ENCODE measurements at regions not wholly inside any gene's neighbourhood (a gene's known extent, or its start where the extent isn't known, plus 50 kb on each side); places are given as distances from the start of the nearest gene placed in this dataset.
"Not testable (repeated sequence)": the region's sequence is repeated elsewhere in the genome, so short reads cannot be mapped to it uniquely, and the experiment has no call there.

- 65 to 81% methylated on average over 3 of the region's 3 CpGs for WGBS, 2 donors
- no peak for DNase-seq (ENCODE audit: low spot score in 2 of 2)
- no peak for TF ChIP-seq POLR2A (IDR thresholded peaks at IDR 0.05)
- TF ChIP-seq CTCF (IDR thresholded peaks at IDR 0.05), result no peak
- no peak overlapping the region for H3K4me3 ChIP-seq (ENCODE audit: low read depth, poor library complexity, severe bottlenecking)
- intact Hi-C loops (cut with DNase I; ENCODE audit: low total_unique reads), result no loop called here
These were observed 613.2 kb downstream of the ETNK1 start for GRCh38 chr12:23238190-23238589.

DNA sequence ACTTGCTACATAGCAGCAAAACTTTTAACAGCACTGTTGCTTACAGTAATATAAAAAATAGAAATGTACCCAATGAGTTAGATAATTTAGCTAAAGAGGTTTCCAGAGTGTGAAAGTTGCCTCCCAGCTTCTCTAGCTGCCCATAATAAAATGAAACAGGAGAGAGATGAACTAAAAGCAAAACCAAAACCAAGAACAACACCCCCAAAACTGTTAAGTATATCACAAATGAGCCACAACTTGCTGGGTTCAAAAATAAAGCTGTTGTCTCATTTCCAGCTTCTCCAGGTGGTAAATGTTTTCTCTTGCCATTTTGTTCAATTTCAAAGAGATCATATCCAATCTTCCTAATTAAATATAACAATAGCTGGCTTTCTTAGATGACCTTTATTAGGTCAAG lies 614.0 kb downstream of the ETNK1 start:
- no peak for DNase-seq (ENCODE audit: low spot score in 2 of 2)
- intact Hi-C loops (cut with DNase I; ENCODE audit: low total_unique reads), result no loop called here
- no peak overlapping the region for H3K4me3 ChIP-seq (ENCODE audit: low read depth, poor library complexity, severe bottlenecking)
- TF ChIP-seq POLR2A (IDR thresholded peaks at IDR 0.05) (no peak), CTCF (IDR thresholded peaks at IDR 0.05) (no peak)

- no peak overlapping the region for H3K4me3 ChIP-seq (ENCODE audit: low read depth, poor library complexity, severe bottlenecking)
- intact Hi-C loops (cut with DNase I; ENCODE audit: low total_unique reads), result no loop called here
- no peak for DNase-seq (ENCODE audit: low spot score in 2 of 2)
- whole genome bisulfite sequencing, 2 donors, result 96% methylated on average over 2 of the region's 2 CpGs
- TF ChIP-seq CTCF (IDR thresholded peaks at IDR 0.05), result no peak
- no peak for TF ChIP-seq POLR2A (IDR thresholded peaks at IDR 0.05)
These were observed 620.2 kb downstream of the ETNK1 start for GRCh38 chr12:23245186-23245585.

- TF ChIP-seq CTCF (IDR thresholded peaks at IDR 0.05) (no peak), POLR2A (IDR thresholded peaks at IDR 0.05) (no peak)
- H3K4me3 ChIP-seq (ENCODE audit: low read depth, poor library complexity, severe bottlenecking), result no peak overlapping the region
- no peak for DNase-seq (ENCODE audit: low spot score in 2 of 2)
- intact Hi-C loops (cut with DNase I; ENCODE audit: low total_unique reads), result no loop called here
- WGBS, 2 donors, result 88 to 90% methylated on average over 4 of the region's 4 CpGs
These were observed 628.2 kb downstream of the ETNK1 start for GRCh38 chr12:23253191-23253590.

DNA sequence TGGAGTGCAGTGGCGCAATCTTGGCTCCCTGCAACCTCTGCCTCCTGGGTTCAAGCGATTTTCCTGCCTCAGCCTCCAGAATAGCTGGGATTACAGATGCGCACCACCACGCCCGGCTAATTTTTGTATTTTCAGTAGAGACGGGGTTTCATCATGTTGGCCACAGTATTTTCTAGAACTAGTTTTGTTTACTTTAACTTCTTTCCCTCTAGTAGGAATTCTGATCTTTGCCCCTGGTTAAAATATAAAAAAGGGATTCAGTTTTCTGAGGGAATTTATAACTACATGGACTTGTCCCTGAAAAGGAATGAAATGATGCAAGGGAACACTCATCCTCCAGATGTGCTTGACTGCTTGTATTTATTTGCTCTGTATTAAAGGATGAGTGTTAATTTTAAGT lies 628.9 kb downstream of the ETNK1 start:
- DNase-seq (ENCODE audit: low spot score in 2 of 2); intact Hi-C loops (cut with DNase I; ENCODE audit: low total_unique reads); H3K4me3 ChIP-seq (ENCODE audit: low read depth, poor library complexity, severe bottlenecking): not testable (repeated sequence)
- WGBS, 2 donors, result 82 to 89% methylated on average over 6 of the region's 6 CpGs

DNA sequence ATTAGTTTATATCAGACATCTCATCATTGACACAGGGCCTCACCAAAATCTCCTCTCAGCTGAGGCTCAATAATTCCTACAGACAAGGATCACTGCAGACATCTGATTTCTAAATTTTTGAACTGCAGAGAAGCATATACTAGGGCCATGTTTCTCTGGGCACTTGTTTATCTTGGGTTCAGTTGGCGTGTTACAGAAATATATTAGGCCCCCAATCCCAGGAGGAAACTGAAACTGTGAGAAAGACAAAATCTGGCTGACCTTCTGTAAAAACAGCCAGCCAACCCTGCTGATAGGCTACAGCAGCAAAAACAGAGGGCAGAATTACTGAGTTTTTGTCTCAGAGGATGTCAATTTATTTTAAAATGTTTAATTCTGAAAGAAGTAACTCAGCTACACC lies 634.6 kb downstream of the ETNK1 start:
- H3K4me3 ChIP-seq (ENCODE audit: low read depth, poor library complexity, severe bottlenecking), result no peak overlapping the region
- intact Hi-C loops (cut with DNase I; ENCODE audit: low total_unique reads), result no loop called here
- no peak for DNase-seq (ENCODE audit: low spot score in 2 of 2)
- TF ChIP-seq POLR2A (IDR thresholded peaks at IDR 0.05), result no peak
- TF ChIP-seq CTCF (IDR thresholded peaks at IDR 0.05), result no peak
- 71% methylated on average over 1 of the region's 1 CpG for WGBS, 2 donors

All from lower leg skin (tissue), 4 donors.